Keratinocyte (primary cell): ENCODE measurements at regions not wholly inside any gene's neighbourhood (a gene's known extent, or its start where the extent isn't known, plus 50 kb on each side); places are given as distances from the start of the nearest gene placed in this dataset.
"Not testable (repeated sequence)": the region's sequence is repeated elsewhere in the genome, so short reads cannot be mapped to it uniquely, and the experiment has no call there.

Experiments used
- DNase-seq: peaks from one replicate; pipeline ENCODE4 v3.0.0-alpha.2; 2011; ENCODE audit warnings: low read depth, missing footprints, low spot score
- FAIRE-seq: peaks from 2 replicates; lab custom pipeline; 2011; peaks lifted over from hg19 to GRCh38; lab: Jason Lieb, UNC
- H2AFZ ChIP-seq: 2 replicates; pipeline ENCODE4 v1.6.0; 2012; ENCODE audit warnings: low read length, control low read depth, inconsistent platforms; ENCODE audit not compliant: control insufficient read depth
- H3K27ac ChIP-seq: 2 replicates; pipeline ENCODE4 v1.5.1; 2011; ENCODE audit warnings: low read length; ENCODE audit not compliant: control insufficient read depth, insufficient read depth
- H3K27me3 ChIP-seq: 3 replicates; pipeline ENCODE4 v1.6.0; 2011; ENCODE audit warnings: low read length; ENCODE audit not compliant: control insufficient read depth, insufficient read depth; ENCODE audit errors: extremely low read depth
- H3K36me3 ChIP-seq, 2 experiments: 2 replicates in 1 of 2; 3 replicates in 1 of 2; pipeline ENCODE4 v1.5.1; 2011; ENCODE audit warnings: low read length in 2 of 2, mild to moderate bottlenecking in 1 of 2; ENCODE audit not compliant: control insufficient read depth in 2 of 2, insufficient read depth in 2 of 2; ENCODE audit errors: extremely low read depth in 1 of 2
- H3K4me1 ChIP-seq: 3 replicates; pipeline ENCODE4 v1.5.1; 2011; ENCODE audit warnings: low read length; ENCODE audit not compliant: control insufficient read depth, insufficient read depth; ENCODE audit errors: extremely low read depth
- H3K4me2 ChIP-seq: 3 replicates; pipeline ENCODE4 v1.6.0; 2011; ENCODE audit warnings: low read depth, low read length; ENCODE audit not compliant: control insufficient read depth, insufficient read depth; ENCODE audit errors: extremely low read depth
- H3K4me3 ChIP-seq, 3 experiments: fragments of 200-600 bp in 1 of 3; sonication (generic) in 1 of 3; 2 replicates in 2 of 3; 3 replicates in 1 of 3; pipeline ENCODE4 v1.5.1; 2011 to 2016; ENCODE audit warnings: low read length in 3 of 3, mild to moderate bottlenecking in 3 of 3, control low read depth in 2 of 3, inconsistent platforms in 1 of 3, low read depth in 1 of 3, mixed read lengths in 1 of 3, mixed run types in 1 of 3, moderate library complexity in 1 of 3; ENCODE audit not compliant: control insufficient read depth in 2 of 3, insufficient read depth in 2 of 3; ENCODE audit errors: extremely low read depth in 1 of 3
- H3K79me2 ChIP-seq: 2 replicates; pipeline ENCODE4 v1.6.0; 2012; ENCODE audit warnings: low read length; ENCODE audit not compliant: control insufficient read depth, insufficient read depth
- H3K9ac ChIP-seq: 3 replicates; pipeline ENCODE4 v1.6.0; 2011; ENCODE audit warnings: low read length; ENCODE audit not compliant: control insufficient read depth, insufficient read depth; ENCODE audit errors: extremely low read depth
- H3K9me1 ChIP-seq: 3 replicates; pipeline ENCODE4 v1.6.0; 2011; ENCODE audit warnings: low read length; ENCODE audit not compliant: control insufficient read depth, insufficient read depth; ENCODE audit errors: extremely low read depth
- H3K9me3 ChIP-seq: 2 replicates; pipeline ENCODE4 v1.5.1; 2012; ENCODE audit warnings: low read depth, low read length; ENCODE audit not compliant: control insufficient read depth
- H4K20me1 ChIP-seq: 3 replicates; pipeline ENCODE4 v1.6.0; 2011; ENCODE audit warnings: low read length; ENCODE audit not compliant: control insufficient read depth, insufficient read depth; ENCODE audit errors: extremely low read depth
- CTCF ChIP-seq, 3 experiments: IDR thresholded peaks in 1 of 3; conservative IDR thresholded peaks in 1 of 3; optimal IDR thresholded peaks in 1 of 3; 2 replicates in 2 of 3; 3 replicates in 1 of 3; pipeline versions ENCODE3 to v1.5.1; 2011; ENCODE audit warnings: low read length in 3 of 3, mild to moderate bottlenecking in 3 of 3, moderate library complexity in 2 of 3, control low read depth in 1 of 3, inconsistent platforms in 1 of 3; ENCODE audit not compliant: insufficient read depth in 2 of 3; ENCODE audit errors: extremely low read depth in 1 of 3
- EZH2 ChIP-seq: IDR thresholded peaks from one replicate; pipeline ENCODE4 v1.6.1; 2012; ENCODE audit warnings: inconsistent platforms, mild to moderate bottlenecking, low read length, moderate library complexity
- dilution Hi-C: fragments of 300-500 bp; cut with MboI; formaldehyde crosslinking; loops from one replicate; pipeline ENCODE4 v1.7.0; 2020; ENCODE audit warnings: low sequenced_read_pairs; ENCODE audit not compliant: extremely low pct_ligation_motif_present

GRCh38 chr2:133879703-133880102 is 311.4 kb upstream of the NCKAP5 start:
- FAIRE-seq (no peak), DNase-seq (no peak)
- TF ChIP-seq CTCF (optimal IDR thresholded peaks at IDR 0.05 in 1 of 3, IDR thresholded peaks at IDR 0.05 in 1 of 3, conservative IDR thresholded peaks at IDR 0.05 in 1 of 3; ENCODE audit: extremely low read depth in 1 of 3, insufficient read depth in 2 of 3, low read length in 3 of 3) = no peak
- no peak for TF ChIP-seq EZH2
- no peaks in the 10 kb centered on the region for H3K9me3 ChIP-seq
- H3K27ac ChIP-seq = no peak overlapping the region
- H3K9ac ChIP-seq = no peak overlapping the region
- no peaks in the 10 kb centered on the region for H3K9me1 ChIP-seq
- H3K36me3 ChIP-seq = no peaks in the 10 kb centered on the region
- no peak overlapping the region for H3K4me3 ChIP-seq
- dilution Hi-C loops = no loop called here
- no peaks in the 10 kb centered on the region for H3K4me1 ChIP-seq
- no peak overlapping the region for H3K4me2 ChIP-seq
- no peak overlapping the region for H2AFZ ChIP-seq
- H4K20me1 ChIP-seq = no peaks in the 10 kb centered on the region
- peaks cover 13% of the 10 kb centered on the region for H3K27me3 ChIP-seq
- H3K79me2 ChIP-seq = no peaks in the 10 kb centered on the region

GRCh38 chr2:133882159-133882558 is 313.9 kb upstream of the NCKAP5 start:
- H3K79me2 ChIP-seq, H3K9me3 ChIP-seq, H3K9ac ChIP-seq, H2AFZ ChIP-seq, H3K9me1 ChIP-seq, DNase-seq, H3K4me2 ChIP-seq, H3K27ac ChIP-seq, FAIRE-seq, H3K4me3 ChIP-seq, H4K20me1 ChIP-seq, H3K36me3 ChIP-seq, dilution Hi-C loops: not testable (repeated sequence)
- H3K4me1 ChIP-seq = peaks cover 18% of the 10 kb centered on the region
- H3K27me3 ChIP-seq = peaks cover 11% of the 10 kb centered on the region

- no peak for DNase-seq
- no peak for FAIRE-seq
- Histone ChIP-seq H3K27ac (no peak overlapping the region), H3K79me2 (no peaks in the 10 kb centered on the region), H3K4me1 (peaks cover 21% of the 10 kb centered on the region), H3K4me3 (no peak overlapping the region), H4K20me1 (no peaks in the 10 kb centered on the region), H3K9me1 (no peaks in the 10 kb centered on the region), H3K4me2 (no peak overlapping the region), H2AFZ (no peak overlapping the region), H3K36me3 (no peaks in the 10 kb centered on the region), H3K9me3 (no peaks in the 10 kb centered on the region), H3K9ac (no peak overlapping the region), H3K27me3 (peaks cover 10% of the 10 kb centered on the region)
- dilution Hi-C loops = no loop called here
- TF ChIP-seq CTCF (optimal IDR thresholded peaks at IDR 0.05 in 1 of 3, IDR thresholded peaks at IDR 0.05 in 1 of 3, conservative IDR thresholded peaks at IDR 0.05 in 1 of 3; ENCODE audit: extremely low read depth in 1 of 3, insufficient read depth in 2 of 3, low read length in 3 of 3) (peak in 2 of 3 experiments; percentile 22 to 29), EZH2 (no peak)
These were observed 316.6 kb upstream of the NCKAP5 start for GRCh38 chr2:133884739-133885381.
